Activated naive CD4-positive, alpha-beta T cell (primary cell): ENCODE measurements at regions not wholly inside any gene's neighbourhood (a gene's known extent, or its start where the extent isn't known, plus 50 kb on each side); places are given as distances from the start of the nearest gene placed in this dataset.
"Not testable (repeated sequence)": the region's sequence is repeated elsewhere in the genome, so short reads cannot be mapped to it uniquely, and the experiment has no call there.

Source experiments
- DNase-seq, 4 experiments: peaks; one replicate each; lab custom pipeline; 2025; lab: John Stamatoyannopoulos, UW

DNA sequence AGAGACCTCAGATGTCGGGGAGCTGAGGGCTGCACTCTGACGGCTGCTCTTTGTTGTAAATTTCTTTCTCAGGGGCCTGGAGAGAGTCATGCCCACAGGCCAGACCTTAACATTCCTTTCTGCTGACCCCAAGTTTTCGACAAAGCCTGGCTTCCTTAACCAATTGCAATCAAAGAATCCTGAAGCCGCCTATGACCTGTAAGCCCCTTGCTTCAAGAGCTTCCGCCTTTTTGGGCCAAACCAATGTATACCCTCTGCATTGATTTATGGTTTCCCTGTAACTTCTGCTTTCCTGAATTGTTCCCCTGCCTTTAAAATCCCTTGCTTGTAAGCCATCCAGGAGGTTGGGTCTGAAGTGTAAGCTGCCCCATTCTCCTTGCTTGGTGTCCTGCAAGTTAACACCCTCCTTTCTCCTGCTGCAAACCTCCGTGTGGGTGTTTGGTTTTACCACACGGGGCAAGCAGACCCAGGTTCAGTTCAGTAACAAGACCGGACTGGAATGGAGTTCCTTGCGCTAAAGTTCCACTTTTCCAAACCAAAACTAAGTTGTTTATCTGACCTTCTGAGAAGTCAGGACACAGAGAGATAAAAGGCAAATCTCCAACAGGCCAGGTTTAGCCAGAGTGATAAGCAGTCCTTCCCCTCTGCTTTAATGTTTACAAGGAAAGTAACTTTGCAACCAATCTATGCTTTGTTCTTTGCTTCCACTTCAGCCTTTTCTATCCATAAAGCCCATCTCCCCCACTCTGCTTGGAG is 141.6 kb downstream of the KCNJ12 start:
- DNase-seq = no peak

DNA sequence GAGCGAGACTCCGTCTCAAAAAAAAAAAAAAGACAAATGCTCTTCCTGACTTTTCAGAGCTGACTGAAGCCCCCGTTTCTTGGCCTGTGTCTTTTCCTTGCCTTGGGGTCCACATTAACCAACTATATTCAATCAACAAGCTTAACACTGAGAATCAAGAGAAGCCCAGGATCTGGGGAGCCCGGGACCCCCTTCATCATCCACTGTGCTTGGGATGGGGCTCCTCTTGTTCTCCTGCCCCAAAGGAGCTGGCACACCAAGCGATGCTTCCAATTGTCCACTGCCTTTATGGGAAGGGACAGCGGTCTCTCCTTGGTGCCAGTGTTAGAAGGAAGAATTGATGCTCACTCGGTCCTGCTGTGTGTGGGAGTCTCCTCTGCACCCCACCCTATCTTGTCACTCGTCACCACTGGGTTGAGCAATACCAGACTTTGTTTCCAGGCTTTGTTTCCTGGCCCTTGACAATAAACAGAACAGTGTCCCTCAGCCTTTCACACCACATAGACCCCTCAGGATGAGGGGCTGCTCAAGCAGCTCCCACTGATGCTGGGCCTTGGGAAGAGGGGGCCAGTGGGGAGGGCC is 146.7 kb downstream of the KCNJ12 start:
- no peak for DNase-seq

DNA sequence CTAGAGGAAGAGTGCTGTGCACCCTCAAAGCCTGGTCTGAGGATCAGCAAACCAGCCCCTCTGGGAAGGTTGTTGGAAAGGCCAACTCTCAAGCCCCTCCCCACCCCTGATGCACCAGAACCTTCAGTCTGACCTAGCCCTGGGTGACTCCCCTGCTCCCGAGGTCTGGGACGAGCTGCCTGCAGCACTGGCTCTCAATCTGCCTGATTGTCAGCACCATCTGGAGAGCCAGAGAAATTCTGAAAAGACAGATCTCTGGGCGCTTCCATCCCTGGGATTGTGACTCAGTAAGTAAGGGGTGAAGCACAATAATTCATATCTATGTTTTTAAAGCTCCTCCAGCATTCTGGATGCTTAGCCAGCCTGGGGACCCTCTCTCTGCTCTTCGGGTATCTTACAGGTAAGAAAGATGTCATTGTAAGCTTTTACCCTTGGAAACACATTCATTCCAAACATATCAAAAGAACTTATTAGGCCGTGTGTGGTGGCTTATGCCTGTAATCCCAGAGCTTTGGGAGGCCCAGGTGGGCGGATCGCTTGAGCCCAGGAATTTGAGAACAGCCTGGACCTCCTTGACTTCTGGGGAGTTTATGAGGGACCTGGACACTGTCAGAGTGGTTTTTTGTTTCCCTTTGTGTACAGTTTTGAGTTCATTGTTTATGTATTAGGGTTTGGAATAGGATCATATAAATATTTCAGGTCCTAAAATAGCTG is 147.5 kb downstream of the KCNJ12 start:
- DNase-seq = no peak

DNA sequence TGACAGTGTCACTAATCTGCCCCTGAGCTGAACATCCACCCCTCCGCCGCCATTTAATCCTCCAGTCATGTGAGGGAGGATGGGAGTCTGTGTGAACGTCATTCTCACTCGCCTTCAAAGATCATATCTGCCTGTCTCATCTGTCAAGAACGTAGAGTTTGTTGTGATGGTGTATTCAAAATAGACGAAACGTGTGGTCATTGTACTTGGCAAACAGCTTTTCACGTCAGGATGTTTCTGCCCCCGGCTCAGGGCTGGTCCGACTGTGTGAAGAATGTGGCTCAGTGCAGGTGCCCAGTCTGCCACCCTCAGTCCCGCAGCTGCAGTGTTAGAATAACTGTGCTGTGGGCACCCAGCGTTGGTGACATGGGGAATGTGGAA is 148.0 kb downstream of the KCNJ12 start:
- no peak for DNase-seq

DNA sequence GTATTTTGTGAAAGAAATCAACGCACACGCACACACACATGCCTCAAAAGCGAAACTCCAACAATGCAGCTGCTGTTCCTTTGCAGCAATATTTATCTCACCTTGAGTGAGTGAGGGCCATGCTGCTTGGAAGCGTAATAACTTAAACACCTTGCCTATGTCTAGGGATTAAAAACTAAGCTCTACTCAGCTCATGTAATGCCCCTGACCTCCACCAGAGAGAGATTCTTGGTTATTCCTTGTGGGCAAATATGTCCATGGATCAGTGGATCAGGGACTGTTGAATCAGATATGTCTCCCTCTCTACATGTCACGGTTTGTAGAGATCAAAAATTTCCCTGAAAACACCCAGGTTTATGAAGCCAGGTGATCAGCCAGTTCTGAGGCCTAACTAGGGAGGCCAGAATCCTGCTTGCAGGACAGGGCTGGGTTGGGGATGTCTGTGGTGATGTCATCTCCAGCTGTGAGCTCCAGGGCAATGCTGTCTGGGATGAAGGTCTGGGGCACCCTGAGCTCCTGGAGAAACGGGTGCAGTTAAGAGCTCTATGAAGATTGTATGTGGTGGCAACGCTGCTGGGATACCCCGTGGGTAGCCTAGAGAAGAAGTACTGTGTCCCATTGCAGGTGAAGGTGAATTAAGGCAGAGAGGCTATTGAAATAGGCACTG is 149.4 kb downstream of the KCNJ12 start:
- DNase-seq = no peak

DNA sequence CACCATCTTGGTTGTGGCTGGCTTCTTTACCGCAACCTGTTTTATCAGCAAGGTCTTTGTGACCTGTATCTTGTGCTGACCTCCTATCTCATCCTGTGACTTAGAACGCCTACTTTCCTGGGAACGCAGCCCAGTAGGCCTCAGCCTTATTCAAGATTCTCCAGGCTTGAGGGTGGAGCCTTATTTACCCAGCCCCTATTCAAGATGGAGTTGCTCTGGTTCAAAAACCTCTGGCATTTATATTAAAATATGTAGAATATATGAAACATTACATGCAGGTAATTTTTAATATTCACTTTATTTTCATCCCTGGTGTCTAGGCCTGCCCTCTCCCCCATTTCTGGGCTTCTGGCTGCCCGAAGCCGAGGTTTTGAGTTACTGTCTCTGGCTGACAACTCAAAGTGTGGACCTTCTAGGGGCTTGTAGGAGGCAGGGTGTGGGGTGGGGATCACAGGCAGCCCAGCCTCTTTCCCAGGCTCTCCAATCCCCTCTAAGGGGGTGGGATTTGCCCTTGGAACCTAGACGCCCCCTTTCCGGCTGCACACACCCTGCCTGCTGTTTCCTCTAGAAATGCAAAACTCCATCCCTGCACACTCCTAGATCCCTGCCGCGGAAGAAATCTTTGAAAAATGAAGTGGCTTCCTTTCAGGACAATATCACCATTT is 152.0 kb downstream of the KCNJ12 start:
- DNase-seq = no peak

DNA sequence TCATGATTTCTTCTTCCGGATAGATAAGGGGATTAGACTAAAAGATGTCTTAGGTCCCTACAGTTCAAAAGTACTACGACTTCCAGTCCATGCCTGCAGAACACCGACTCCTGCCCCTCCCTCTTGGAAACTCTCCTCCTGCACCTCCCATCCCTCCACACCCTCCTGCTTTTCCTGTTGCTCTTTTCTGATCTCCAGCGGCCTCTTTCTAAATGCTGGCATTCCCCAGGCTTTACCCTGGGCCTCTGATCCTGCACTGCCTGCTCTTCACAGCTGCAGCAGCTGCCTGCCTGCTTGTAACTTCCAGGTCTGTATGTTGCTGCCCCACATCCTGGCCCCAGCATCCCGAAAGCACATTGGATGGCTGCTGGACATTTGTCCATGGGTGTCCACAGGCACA is 154.2 kb downstream of the KCNJ12 start:
- no peak for DNase-seq

DNA sequence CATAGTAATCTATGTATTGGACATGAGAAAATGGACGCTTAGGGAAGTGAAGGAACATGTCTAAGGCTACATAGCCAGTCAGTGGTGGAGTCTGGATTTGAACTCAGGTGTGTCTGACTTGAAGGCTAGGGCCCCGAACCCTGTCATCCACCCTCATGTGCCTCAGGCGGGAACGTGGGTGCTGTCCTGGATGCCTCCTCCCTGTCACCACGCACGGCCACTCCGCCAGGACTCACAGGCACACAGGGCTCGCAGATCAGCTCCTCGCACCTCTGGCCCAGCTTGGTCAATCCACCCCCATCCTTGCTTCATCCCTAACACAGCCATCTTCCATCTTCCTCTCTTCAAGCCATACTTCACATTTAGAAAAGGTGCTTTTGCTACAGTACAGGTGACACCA is 154.7 kb downstream of the KCNJ12 start:
- no peak for DNase-seq

DNA sequence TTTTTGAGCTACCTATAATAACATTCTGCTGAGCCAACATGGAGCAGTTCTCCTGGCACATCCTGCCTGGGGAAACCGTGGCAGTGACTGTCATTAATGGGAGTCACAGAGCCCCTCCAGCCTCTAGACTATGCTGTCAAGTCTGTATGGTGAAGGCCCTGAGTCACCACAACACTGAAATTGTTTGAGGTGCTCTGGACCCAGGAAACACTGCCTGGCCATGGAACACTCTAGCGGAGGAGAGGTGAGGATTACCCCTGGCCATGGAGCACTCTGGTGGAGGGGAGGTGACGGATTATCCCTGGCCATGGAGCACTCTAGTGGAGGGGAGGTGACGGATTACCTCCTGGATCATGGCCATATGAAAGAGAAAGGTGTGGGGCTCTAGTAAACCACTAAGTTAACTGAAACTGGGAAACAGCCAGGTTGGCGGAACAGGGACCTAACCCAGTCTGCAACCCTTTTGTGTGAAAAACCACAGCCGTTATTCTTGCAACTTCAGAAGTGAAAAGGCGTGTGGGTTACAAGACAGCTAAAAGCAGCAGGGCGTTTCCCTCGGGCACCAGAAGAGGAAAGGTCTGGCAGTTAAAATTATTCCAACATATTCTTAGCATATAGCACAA is 156.7 kb downstream of the KCNJ12 start:
- no peak for DNase-seq

DNA sequence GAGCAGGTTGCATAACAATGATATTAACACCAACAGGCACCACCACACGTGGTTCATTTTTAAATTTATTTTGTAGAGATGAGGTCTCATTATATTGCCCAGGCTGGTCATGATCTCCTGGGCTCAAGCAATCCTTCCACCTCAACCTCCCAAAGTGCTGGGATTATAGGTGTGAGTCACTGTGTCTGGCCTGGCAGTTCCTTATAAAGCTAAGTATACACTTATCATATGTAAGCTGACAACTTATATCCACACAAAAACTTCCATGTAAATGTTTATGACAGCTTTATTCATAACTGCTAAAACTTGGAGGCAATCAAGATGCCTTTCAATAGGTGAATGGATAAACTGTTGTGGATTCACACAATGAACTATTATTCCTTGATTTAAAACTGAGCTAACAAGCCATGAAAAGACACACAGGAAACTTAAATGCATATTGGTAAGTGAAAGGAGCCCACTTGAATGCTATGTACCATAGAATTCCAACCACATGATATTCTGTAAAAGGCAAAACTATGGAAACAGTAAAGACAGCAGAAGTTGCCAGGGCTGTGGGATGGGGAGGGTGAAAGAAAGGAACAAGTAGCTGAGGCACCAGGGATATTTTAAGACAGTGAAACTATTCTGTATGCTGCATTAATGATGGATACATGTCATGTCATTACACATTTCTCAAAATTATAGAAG is 156.5 kb upstream of the KCNJ18 start:
- no peak for DNase-seq

DNA sequence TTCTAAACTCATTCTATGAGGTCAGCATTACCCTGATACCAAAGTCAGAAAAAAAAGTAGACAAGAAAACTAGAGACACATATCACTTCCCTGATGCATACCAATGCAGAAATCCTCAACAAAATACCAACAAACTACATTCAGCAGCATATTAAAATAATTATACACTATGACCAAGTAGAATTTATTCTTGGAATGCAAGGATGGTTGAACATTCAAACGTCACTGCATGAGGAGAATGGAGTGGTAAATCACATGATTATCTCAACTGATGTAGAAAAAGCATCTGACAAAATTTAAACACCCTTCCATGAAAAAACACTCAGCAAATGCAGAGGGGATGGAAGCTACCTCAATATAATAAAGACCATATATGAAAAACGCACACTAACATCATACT is 155.0 kb upstream of the KCNJ18 start:
- DNase-seq = no peak

DNA sequence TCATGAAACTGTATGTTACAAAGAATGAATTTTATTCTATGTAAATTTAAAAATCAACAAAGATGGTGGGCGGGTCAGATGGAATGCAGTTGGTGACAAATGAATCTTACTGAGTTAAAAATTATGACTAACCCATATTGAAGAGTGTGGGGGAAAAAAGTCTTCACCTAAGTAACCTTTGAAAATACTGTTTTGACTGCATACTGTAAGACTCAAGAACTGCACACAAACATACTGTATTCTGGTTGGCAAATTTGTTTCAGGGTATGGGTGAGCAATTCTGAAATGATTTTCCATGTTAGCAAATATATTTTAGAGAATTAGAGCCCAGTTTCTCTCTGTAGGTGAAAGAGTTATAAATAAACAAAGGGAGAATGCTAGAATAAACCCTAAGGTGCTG is 153.7 kb upstream of the KCNJ18 start:
- DNase-seq = no peak

DNA sequence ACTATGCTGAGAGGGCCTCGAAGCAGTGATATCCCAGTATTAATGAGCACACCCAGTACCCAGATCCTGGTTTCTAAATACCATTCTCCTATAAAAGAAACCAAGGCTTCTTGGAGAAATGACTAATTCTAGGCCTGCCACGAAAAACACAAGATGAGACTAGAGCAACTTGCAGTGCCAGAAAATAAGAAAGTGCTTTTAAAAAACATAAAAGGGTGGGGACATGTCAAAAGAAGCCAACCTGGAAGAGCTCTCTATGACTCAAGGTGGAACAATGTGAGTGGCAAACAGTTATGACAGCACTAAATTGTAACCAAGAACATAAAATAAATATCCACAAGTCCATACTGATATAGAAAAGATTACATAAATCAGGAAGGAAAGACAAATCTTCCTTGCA is 153.2 kb upstream of the KCNJ18 start:
- DNase-seq = no peak

DNA sequence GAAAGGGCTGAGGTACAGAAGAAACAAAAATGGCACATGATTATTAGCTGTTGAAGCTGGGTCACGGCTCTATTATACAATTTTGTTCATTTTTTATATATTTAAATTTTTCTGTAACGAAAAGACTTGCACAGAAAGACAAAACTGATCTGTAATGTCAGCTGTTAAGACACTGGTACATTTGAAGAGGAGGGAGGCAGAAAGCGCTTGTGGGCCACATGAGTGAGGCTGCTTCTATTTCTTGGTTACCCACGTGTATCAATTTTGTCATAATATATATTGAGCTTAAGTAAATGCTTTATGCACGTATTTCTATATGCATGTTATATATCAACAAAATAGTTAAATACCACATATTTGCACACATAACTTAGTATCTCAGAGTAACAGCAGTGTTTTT is 151.8 kb upstream of the KCNJ18 start:
- no peak for DNase-seq

DNA sequence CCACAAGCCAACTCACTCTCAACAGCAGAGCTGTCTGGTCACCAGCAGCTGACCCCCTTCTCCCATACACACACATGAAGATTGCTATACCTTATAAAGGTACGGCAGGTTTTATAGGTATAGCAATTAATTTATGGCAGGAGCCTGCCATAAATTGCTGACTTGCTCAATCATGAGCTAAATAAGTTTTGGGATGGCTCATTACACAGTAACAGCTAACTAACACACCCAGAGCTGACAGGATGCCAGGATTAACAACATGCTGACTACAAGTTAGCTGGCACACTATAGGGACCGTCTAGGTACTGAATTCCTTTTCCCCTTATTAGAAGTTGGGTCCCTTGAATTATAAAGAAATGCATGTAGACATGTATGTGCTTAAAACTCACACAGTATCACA is 150.3 kb upstream of the KCNJ18 start:
- no peak for DNase-seq

DNA sequence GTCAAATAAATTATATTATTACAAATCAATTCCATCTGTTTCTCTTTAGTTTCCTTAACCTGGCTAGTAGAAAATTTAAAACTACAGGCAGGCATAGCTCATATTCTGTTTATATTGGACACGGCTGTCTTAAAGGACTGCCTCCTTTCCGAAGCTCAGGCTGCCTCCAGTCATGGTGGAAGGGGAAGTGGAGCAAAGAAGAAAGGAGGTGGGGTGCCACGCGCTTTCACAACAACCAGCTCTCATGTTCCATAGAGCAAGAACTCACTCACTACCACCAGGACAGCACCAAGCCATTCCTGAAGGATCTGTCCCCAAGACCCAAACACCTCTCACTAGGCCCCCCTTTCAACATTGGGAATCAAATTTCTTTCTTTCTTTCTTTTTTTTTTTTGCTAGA is 149.3 kb upstream of the KCNJ18 start:
- DNase-seq = no peak

DNA sequence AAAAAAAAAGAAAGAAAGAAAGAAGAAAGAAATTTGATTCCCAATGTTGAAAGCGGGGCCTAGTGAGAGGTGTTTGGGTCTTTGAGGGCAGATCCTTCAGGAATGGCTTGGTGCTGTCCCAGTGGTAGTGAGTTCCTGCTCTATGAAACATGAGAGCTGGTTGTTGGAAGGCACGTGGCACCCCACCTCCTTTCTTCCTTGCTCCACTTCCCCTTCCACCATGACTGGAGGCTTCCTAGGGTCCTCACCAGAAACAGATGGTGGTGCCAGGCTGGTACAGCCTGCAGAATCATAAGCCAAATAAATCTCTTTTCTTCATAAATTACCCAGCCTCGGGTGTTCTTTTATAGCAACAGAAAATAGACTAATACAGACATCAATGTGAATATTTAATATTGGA is 147.3 kb upstream of the KCNJ18 start:
- no peak for DNase-seq

DNA sequence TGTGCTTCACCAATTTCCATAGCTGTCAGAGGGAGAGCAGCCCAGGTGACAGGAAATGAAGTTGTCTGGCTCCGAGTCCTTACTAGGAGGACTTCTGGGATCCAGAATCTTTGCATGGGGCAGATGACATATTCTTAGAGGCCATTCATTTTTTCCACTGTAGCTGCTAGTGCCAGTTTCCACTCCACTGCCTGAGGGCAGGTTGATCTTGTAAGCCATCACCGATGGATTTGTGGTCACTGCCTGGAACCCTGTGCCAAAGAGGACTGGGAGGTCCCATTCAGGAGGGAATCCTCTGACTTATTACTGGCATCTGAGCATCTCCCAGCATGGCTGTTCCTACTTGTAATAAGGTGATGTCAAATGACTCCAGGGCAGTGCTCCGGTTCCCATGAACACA is 144.1 kb upstream of the KCNJ18 start:
- DNase-seq = no peak

DNA sequence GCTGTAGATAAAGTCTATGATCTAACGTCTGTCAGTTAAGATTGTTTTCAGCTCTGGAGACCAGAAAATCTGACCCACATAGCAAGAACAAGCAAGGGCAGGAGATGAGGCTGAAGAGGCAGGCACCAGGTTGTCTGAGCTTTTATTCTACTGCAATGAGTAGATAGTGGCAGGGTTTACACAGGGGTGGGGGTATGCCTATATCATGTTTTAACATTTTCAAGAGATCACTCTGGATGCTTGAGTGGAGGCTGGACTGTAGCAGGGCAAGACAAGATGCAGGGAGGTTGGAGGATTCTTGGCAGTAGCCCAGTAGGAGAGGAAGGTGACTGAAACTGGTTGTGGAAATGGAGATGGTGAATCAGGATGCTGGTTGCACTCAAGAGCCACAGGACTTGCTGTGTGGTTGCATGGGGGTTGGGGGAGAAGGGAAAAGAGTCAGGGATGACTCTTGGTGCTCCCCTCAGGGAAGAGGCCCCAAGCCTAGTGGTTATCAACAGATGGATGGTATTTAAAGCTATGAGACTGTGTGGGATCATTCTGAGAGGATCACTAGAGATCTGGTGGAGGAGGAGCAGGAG is 143.1 kb upstream of the KCNJ18 start:
- DNase-seq = no peak

DNA sequence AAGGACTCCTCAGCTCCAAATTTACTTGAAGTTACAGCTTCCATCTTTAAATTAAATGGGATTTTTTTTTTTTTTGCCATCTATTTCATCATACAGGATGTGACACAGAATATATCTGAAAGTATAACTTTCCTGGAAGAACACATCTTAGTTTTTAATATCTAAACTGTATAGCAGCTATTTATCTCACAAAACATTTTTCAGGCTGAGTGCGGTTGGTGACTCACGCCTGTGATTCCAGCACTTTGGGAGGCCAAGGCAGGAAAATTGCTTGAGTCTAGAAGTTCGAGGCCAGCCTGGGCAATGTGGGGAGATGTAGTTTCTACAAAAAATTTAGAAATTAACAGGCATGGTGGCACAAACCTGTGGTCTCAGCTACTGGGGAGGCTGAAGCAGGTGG is 142.3 kb upstream of the KCNJ18 start:
- DNase-seq = not testable (repeated sequence)
